Peyer's patch (tissue), 4 donors: ENCODE measurements at regions not wholly inside any gene's neighbourhood (a gene's known extent, or its start where the extent isn't known, plus 50 kb on each side); places are given as distances from the start of the nearest gene placed in this dataset.

ENCODE experiments used
- CTCF ChIP-seq, 6 experiments: fragments of 450-650 bp in 4 of 6; fragments of 200-600 bp in 2 of 6; sonication (generic) in 1 of 6; IDR thresholded peaks; one replicate each; pipeline ENCODE4 v1.5.1; 2017 to 2019; ENCODE audit warnings: antibody characterized with exemption in 6 of 6, mild to moderate bottlenecking in 3 of 6, moderate library complexity in 1 of 6
- POLR2A ChIP-seq, 2 donors: fragments of 450-650 bp; IDR thresholded peaks; one replicate each; pipeline ENCODE4 v1.5.1; 2017; ENCODE audit warnings: antibody characterized with exemption in 2 of 2, mild to moderate bottlenecking in 2 of 2, moderate library complexity in 2 of 2

DNA sequence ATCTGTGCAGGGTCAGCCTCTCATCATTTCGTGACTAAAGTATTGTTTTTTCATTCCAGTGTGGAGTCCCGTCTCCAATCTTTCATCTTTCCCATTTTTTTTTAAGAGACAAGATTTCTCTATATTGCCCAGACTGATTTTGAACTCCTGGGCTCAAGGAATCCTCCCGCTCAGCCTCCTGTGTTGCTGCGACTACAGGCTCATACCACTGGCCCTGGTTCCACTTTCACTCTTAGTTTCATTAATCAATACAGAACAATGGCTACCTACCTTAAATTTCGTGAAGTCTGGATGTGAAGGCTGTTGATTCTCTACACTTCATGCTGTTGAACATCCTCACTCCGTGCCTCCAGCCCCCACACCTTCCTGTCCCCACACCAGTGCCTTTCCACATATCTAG lies 97.7 kb upstream of the GREM2 start:
- TF ChIP-seq CTCF (IDR thresholded peaks at IDR 0.05): no peak
- no peak for TF ChIP-seq POLR2A (IDR thresholded peaks at IDR 0.05)
